Endodermal cell (in vitro differentiated cells): ENCODE measurements at regions not wholly inside any gene's neighbourhood (a gene's known extent, or its start where the extent isn't known, plus 50 kb on each side); places are given as distances from the start of the nearest gene placed in this dataset.
"Not testable (repeated sequence)": the region's sequence is repeated elsewhere in the genome, so short reads cannot be mapped to it uniquely, and the experiment has no call there.

Source experiments
- DNase-seq: peaks from one replicate; pipeline ENCODE4 v3.0.0-alpha.2; 2017
- H3K27ac ChIP-seq: 2 replicates; pipeline ENCODE4 v1.5.1; 2013; ENCODE audit warnings: mild to moderate bottlenecking, low read depth, low read length, moderate library complexity
- H3K27me3 ChIP-seq: 2 replicates; pipeline ENCODE4 v1.6.1; 2013; ENCODE audit warnings: mild to moderate bottlenecking, low read length, moderate library complexity; ENCODE audit not compliant: insufficient read depth, control insufficient read depth, poor library complexity, severe bottlenecking
- H3K36me3 ChIP-seq: 2 replicates; pipeline ENCODE4 v1.7.0; 2013; ENCODE audit warnings: mild to moderate bottlenecking, low read length, moderate library complexity; ENCODE audit not compliant: control insufficient read depth, insufficient read depth
- H3K4me1 ChIP-seq: one replicate; pipeline ENCODE4 v1.7.0; 2013; ENCODE audit warnings: low read length; ENCODE audit not compliant: control insufficient read depth, insufficient read depth
- H3K4me3 ChIP-seq: 2 replicates; pipeline ENCODE4 v1.5.1; 2013; ENCODE audit warnings: mild to moderate bottlenecking, low read length, moderate library complexity
- H3K9ac ChIP-seq: 2 replicates; pipeline ENCODE4 v1.6.1; 2013; ENCODE audit warnings: mild to moderate bottlenecking, low read length, moderate library complexity; ENCODE audit not compliant: poor library complexity, severe bottlenecking; ENCODE audit errors: extremely low read depth
- H3K9me3 ChIP-seq: 2 replicates; pipeline ENCODE4 v1.6.1; 2013; ENCODE audit warnings: mild to moderate bottlenecking, low read length, moderate library complexity; ENCODE audit not compliant: control insufficient read depth
- H3K27ac Mint-ChIP-seq: 2 replicates; pipeline ENCODE4 v1.8.0; 2020; ENCODE audit warnings: mixed read lengths
- H3K27me3 Mint-ChIP-seq: 2 replicates; pipeline ENCODE4 v1.8.0; 2021; ENCODE audit warnings: mild to moderate bottlenecking, mixed read lengths; ENCODE audit not compliant: insufficient read depth
- H3K36me3 Mint-ChIP-seq: 2 replicates; pipeline ENCODE4 v1.8.0; 2020; ENCODE audit warnings: low read depth, mixed read lengths
- H3K4me1 Mint-ChIP-seq: 2 replicates; pipeline ENCODE4 v1.8.0; 2020; ENCODE audit warnings: mixed read lengths
- H3K4me3 Mint-ChIP-seq: 2 replicates; pipeline ENCODE4 v1.8.0; 2020; ENCODE audit warnings: mild to moderate bottlenecking, moderate library complexity, mixed read lengths
- H3K9me3 Mint-ChIP-seq: 2 replicates; pipeline ENCODE4 v1.8.0; 2020; ENCODE audit warnings: mild to moderate bottlenecking, mixed read lengths
- CTCF ChIP-seq: fragments of 200-600 bp; sonication (generic); conservative IDR thresholded peaks from 2 replicates; pipeline ENCODE4 v1.5.0; 2021; ENCODE audit warnings: antibody characterized with exemption, mild to moderate bottlenecking
- WGBS, 2 experiments: methylation state at CpG; one replicate each; pipeline versions ENCODE4 v1.1.5 to v1.1.7; 2013; ENCODE audit warnings: missing lambda C conversion rate in 2 of 2, mixed read lengths in 1 of 2; ENCODE audit not compliant: insufficient coverage in 1 of 2, insufficient read length in 1 of 2; 5-methylcytosine and 5-hydroxymethylcytosine counted together

DNA sequence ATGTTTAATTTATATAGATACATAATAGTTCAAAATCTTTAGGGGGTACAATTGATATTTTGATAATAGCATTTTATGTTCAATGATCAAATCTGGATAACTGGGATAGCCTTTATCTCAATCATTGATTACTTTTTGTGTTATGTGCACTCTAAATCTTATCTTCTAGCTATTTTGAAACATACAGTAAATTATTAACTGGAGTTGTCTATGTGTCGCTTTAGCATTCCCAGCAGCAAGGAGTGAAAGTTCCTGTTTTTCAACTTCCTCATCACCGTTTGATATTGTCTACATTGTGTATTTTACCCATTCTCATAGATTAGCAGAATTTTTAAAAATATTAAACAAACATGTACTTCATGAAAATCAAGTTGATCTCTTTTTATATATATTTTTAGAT is 1207.4 kb downstream of the TMEM121 start:
- Mint-ChIP-seq H3K36me3 (no peaks in the 10 kb centered on the region), H3K4me3 (no peak overlapping the region), H3K27me3 (no peaks in the 10 kb centered on the region), H3K4me1 (no peaks in the 10 kb centered on the region), H3K9me3 (no peaks in the 10 kb centered on the region), H3K27ac (no peak overlapping the region)
- H3K9me3 ChIP-seq, result peaks cover 6% of the 10 kb centered on the region
- H3K4me3 ChIP-seq, result no peak overlapping the region
- no peaks in the 10 kb centered on the region for H3K4me1 ChIP-seq
- H3K27ac ChIP-seq, result no peak overlapping the region
- no peaks in the 10 kb centered on the region for H3K27me3 ChIP-seq
- 43% methylated on average over 2 of the region's 2 CpGs; no CpG with 5 or more reads in 1 of the 2 experiments for WGBS, 2 experiments
- DNase-seq, result no peak
- H3K9ac ChIP-seq, result no peak overlapping the region
- H3K36me3 ChIP-seq, result no peaks in the 10 kb centered on the region
- no peak for TF ChIP-seq CTCF

- Histone ChIP-seq H3K27ac (no peak overlapping the region), H3K9ac (no peak overlapping the region), H3K4me3 (no peak overlapping the region), H3K4me1 (no peaks in the 10 kb centered on the region), H3K36me3 (no peaks in the 10 kb centered on the region), H3K27me3 (no peaks in the 10 kb centered on the region), H3K9me3 (peaks cover 6% of the 10 kb centered on the region)
- Mint-ChIP-seq H3K36me3 (no peaks in the 10 kb centered on the region), H3K4me1 (no peaks in the 10 kb centered on the region), H3K27ac (no peak overlapping the region), H3K9me3 (no peaks in the 10 kb centered on the region), H3K4me3 (no peak overlapping the region), H3K27me3 (no peaks in the 10 kb centered on the region)
- DNase-seq, result no peak
- TF ChIP-seq CTCF, result no peak
- WGBS, 2 experiments, result 91% methylated on average over 6 of the region's 9 CpGs; no CpG with 5 or more reads in 1 of the 2 experiments
Observed at GRCh38 chr14:106737021-106737420, 1210.6 kb downstream of the TMEM121 start.

DNA sequence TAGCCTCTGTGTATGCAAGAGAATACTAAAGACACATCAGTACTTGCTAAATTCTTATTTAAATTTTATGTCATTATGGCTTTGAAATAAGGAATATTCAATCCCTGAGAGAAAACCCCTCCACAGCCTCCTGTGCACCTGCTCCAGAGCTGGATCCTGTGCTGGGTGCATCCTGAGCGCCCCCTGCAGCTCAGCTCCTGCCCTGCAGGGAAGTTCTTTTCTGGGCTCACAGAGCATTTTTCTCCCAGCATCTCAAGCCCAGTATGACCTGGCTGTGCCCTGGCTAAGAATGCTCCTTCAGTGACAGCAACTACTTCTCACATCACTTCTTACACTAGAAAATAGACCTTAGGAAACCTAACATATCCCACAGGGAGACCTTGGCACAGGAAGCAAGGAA is 1211.7 kb downstream of the TMEM121 start:
- 36% methylated on average over 1 of the region's 1 CpG; no CpG with 5 or more reads in 1 of the 2 experiments for WGBS, 2 experiments
- H3K27me3 Mint-ChIP-seq, result no peaks in the 10 kb centered on the region
- H3K4me3 Mint-ChIP-seq, result no peak overlapping the region
- no peaks in the 10 kb centered on the region for H3K9me3 Mint-ChIP-seq
- Histone ChIP-seq H3K9me3 (peaks cover 6% of the 10 kb centered on the region), H3K27ac (no peak overlapping the region), H3K36me3 (no peaks in the 10 kb centered on the region), H3K27me3 (no peaks in the 10 kb centered on the region), H3K4me1 (no peaks in the 10 kb centered on the region), H3K9ac (no peak overlapping the region), H3K4me3 (no peak overlapping the region)
- H3K27ac Mint-ChIP-seq, result no peak overlapping the region
- H3K4me1 Mint-ChIP-seq, result no peaks in the 10 kb centered on the region
- no peak for DNase-seq
- no peaks in the 10 kb centered on the region for H3K36me3 Mint-ChIP-seq
- TF ChIP-seq CTCF, result no peak

DNA sequence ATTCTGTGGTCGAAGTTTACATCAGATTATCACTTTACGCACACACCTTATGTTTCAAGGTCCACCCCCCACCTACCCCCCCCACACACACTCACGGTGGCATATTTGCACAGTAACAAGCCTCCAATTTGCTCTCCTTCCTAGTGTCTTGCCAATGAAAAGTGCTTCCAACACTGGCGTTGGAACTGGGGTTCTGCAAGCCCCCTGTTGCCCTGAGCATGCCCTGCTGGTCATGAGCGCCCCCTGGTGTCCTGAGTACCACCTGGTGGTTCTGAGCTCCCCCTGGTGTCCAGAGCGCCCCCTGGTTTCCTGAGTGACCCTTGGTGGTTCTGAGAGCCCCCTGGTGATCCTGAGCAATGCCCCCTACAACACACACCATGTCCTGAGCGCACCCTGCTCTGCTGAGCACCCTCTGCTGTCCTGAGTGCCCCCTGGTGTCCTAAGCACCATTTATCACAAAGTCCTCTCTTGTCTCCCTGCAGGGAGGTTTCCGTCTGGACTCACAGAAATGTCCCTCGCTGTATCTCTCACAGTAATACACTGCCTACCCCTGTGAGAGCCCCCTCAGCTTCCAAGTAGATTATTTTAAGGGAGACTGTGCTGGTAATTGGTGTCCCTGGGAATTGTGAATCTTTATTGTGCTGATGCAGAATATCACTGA is 1212.3 kb downstream of the TMEM121 start:
- 95% methylated on average over 3 of the region's 9 CpGs; no CpG with 5 or more reads in 1 of the 2 experiments for WGBS, 2 experiments
- not testable (repeated sequence) for H3K36me3 ChIP-seq, H3K27ac ChIP-seq, H3K9ac ChIP-seq, H3K9me3 Mint-ChIP-seq, H3K36me3 Mint-ChIP-seq, H3K4me1 Mint-ChIP-seq, H3K4me3 ChIP-seq, H3K27me3 ChIP-seq, H3K4me3 Mint-ChIP-seq, H3K27me3 Mint-ChIP-seq, H3K4me1 ChIP-seq, H3K9me3 ChIP-seq, DNase-seq, H3K27ac Mint-ChIP-seq

GRCh38 chr14:106741086-106741827 is 1214.9 kb downstream of the TMEM121 start:
- not testable (repeated sequence) for H3K9me3 ChIP-seq, H3K36me3 ChIP-seq, H3K27me3 ChIP-seq, H3K4me1 Mint-ChIP-seq, H3K36me3 Mint-ChIP-seq, H3K4me3 ChIP-seq, H3K9ac ChIP-seq, H3K9me3 Mint-ChIP-seq, H3K4me1 ChIP-seq, H3K27ac ChIP-seq, H3K27me3 Mint-ChIP-seq, DNase-seq, H3K4me3 Mint-ChIP-seq, H3K27ac Mint-ChIP-seq
- WGBS, 2 experiments, result 47% methylated on average over 16 of the region's 16 CpGs; no CpG with 5 or more reads in 1 of the 2 experiments
